WTC11 (cell line): ENCODE measurements at regions not wholly inside any gene's neighbourhood (a gene's known extent, or its start where the extent isn't known, plus 50 kb on each side); places are given as distances from the start of the nearest gene placed in this dataset.

ENCODE experiments used
- ATF3 ChIP-seq: sonication (generic); formaldehyde crosslinking; conservative IDR thresholded peaks from 2 replicates; pipeline ENCODE4 v1.8.1; 2022; ENCODE audit warnings: mild to moderate bottlenecking, missing genetic modification reagents
- CTCF ChIP-seq: fragments of 200-600 bp; IDR thresholded peaks from 2 replicates; pipeline ENCODE4 v1.8.0; 2022; ENCODE audit warnings: antibody characterized with exemption
- E2F5 ChIP-seq: sonication (generic); formaldehyde crosslinking; IDR thresholded peaks from 2 replicates; pipeline ENCODE4 v1.8.1; 2022; ENCODE audit warnings: mild to moderate bottlenecking, moderate library complexity, missing genetic modification reagents
- FOXP4 ChIP-seq: sonication (generic); formaldehyde crosslinking; IDR thresholded peaks from 2 replicates; pipeline ENCODE4 v1.8.0; 2022; ENCODE audit warnings: mild to moderate bottlenecking, missing genetic modification reagents
- NFYB ChIP-seq: sonication (generic); formaldehyde crosslinking; conservative IDR thresholded peaks from 2 replicates; pipeline ENCODE4 v1.8.0; 2022; ENCODE audit warnings: low read depth, missing genetic modification reagents
- SP1 ChIP-seq: sonication (generic); formaldehyde crosslinking; conservative IDR thresholded peaks from 2 replicates; pipeline ENCODE4 v1.8.1; 2022; ENCODE audit warnings: missing genetic modification reagents
- TEAD1 ChIP-seq: sonication (generic); formaldehyde crosslinking; IDR thresholded peaks from 2 replicates; pipeline ENCODE4 v1.8.0; 2022; ENCODE audit warnings: mild to moderate bottlenecking, missing genetic modification reagents
- TEAD4 ChIP-seq: sonication (generic); formaldehyde crosslinking; IDR thresholded peaks from 2 replicates; pipeline ENCODE4 v1.8.0; 2022; ENCODE audit warnings: mild to moderate bottlenecking, missing genetic modification reagents
- TP53 ChIP-seq: sonication (generic); formaldehyde crosslinking; IDR thresholded peaks from 2 replicates; pipeline ENCODE4 v1.8.1; 2023; ENCODE audit warnings: mild to moderate bottlenecking, missing genetic modification reagents
- USF2 ChIP-seq: sonication (generic); formaldehyde crosslinking; IDR thresholded peaks from 2 replicates; pipeline ENCODE4 v1.8.1; 2023; ENCODE audit warnings: mild to moderate bottlenecking, missing genetic modification reagents, moderate library complexity
- ZBTB21 ChIP-seq: sonication (generic); formaldehyde crosslinking; IDR thresholded peaks from 2 replicates; pipeline ENCODE4 v1.8.1; 2023; ENCODE audit warnings: mild to moderate bottlenecking, missing genetic modification reagents, borderline replicate concordance
- ZNF232 ChIP-seq: sonication (generic); formaldehyde crosslinking; IDR thresholded peaks from 2 replicates; pipeline ENCODE4 v1.8.0; 2022; ENCODE audit warnings: mild to moderate bottlenecking, missing genetic modification reagents

GRCh38 chr22:49188591-49188990 is 639.1 kb downstream of the BRD1 start:
- TF ChIP-seq CTCF: no peak
- TF ChIP-seq SP1 (CRISPR knock-in tag): no peak
- no peak for TF ChIP-seq ZNF232 (CRISPR knock-in tag)
- no peak for TF ChIP-seq E2F5 (CRISPR knock-in tag)
- no peak for TF ChIP-seq ZBTB21 (CRISPR knock-in tag)
- no peak for TF ChIP-seq TEAD1
- no peak for TF ChIP-seq USF2
- TF ChIP-seq TP53 (CRISPR knock-in tag): no peak
- TF ChIP-seq FOXP4 (CRISPR knock-in tag): no peak
- no peak for TF ChIP-seq NFYB (CRISPR knock-in tag)
- no peak for TF ChIP-seq TEAD4 (CRISPR knock-in tag)
- TF ChIP-seq ATF3 (CRISPR knock-in tag): no peak
